Heart left ventricle (tissue), 13 donors: ENCODE measurements at regions not wholly inside any gene's neighbourhood (a gene's known extent, or its start where the extent isn't known, plus 50 kb on each side); places are given as distances from the start of the nearest gene placed in this dataset.

ENCODE experiments used
- POLR2A ChIP-seq, 2 donors: fragments of 450-650 bp; IDR thresholded peaks; one replicate each; pipeline ENCODE4 v1.6.1; 2017; ENCODE audit warnings: antibody characterized with exemption in 2 of 2, mild to moderate bottlenecking in 2 of 2, moderate library complexity in 2 of 2
- TF ChIP-seq, protein P1 (sequence below), 12 donors: fragments of 200-600 bp; sonication (generic) in 4 of 12; IDR thresholded peaks; one replicate each; pipeline versions ENCODE4 v1.5.0 to v1.8.0; 2018 to 2022; ENCODE audit warnings: antibody characterized with exemption in 12 of 12, mild to moderate bottlenecking in 5 of 12
- donor health status: ischemic (EF 13 %, LVEDD 7.1; RV severe dilation, severe dysfunction).
- donor health status: DM: no; HTN: yes; CAD: no.
- donor health status: DM: no; HTN: no; CAD: no.
- donor health status: ischemic (EF 25% LVEDD 6.9; RV normal size, moderate dysfunction).
- donor health status: ischemic (EF 25% LVEDD 5.7; RV mildly dilated, moderate dysfunction).
- donor health status: ischemic (EF 35%, LVEDD 5.7; RV mildly dilated, moderate dysfunction).
- donor health status: nonischemic (EF 11% LVEDD 7.7; RV severe dilation, severe dysfunction).
- donor health status: DM: yes; HTN: yes; CAD: no.
- donor health status: PGD.
- donor health status: ischemic (EF 29% LVEDD 5.4; RV normal size, mild dysfunction).
- donor health status: nonischemic (EF 23%, LVEDD 6.1; RV moderate dilation, normal function).

GRCh38 chr12:43098071-43098470 is 453.9 kb downstream of the ADAMTS20 start:
- TF ChIP-seq, protein P1, sequence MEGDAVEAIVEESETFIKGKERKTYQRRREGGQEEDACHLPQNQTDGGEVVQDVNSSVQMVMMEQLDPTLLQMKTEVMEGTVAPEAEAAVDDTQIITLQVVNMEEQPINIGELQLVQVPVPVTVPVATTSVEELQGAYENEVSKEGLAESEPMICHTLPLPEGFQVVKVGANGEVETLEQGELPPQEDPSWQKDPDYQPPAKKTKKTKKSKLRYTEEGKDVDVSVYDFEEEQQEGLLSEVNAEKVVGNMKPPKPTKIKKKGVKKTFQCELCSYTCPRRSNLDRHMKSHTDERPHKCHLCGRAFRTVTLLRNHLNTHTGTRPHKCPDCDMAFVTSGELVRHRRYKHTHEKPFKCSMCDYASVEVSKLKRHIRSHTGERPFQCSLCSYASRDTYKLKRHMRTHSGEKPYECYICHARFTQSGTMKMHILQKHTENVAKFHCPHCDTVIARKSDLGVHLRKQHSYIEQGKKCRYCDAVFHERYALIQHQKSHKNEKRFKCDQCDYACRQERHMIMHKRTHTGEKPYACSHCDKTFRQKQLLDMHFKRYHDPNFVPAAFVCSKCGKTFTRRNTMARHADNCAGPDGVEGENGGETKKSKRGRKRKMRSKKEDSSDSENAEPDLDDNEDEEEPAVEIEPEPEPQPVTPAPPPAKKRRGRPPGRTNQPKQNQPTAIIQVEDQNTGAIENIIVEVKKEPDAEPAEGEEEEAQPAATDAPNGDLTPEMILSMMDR (IDR thresholded peaks at IDR 0.05) = no peak
- TF ChIP-seq POLR2A (IDR thresholded peaks at IDR 0.05) = no peak
